SK-N-MC (cell line): ENCODE measurements at regions not wholly inside any gene's neighbourhood (a gene's known extent, or its start where the extent isn't known, plus 50 kb on each side); places are given as distances from the start of the nearest gene placed in this dataset.

Experiments
- EZH2 ChIP-seq: fragments of 200-600 bp; sonication (generic); IDR thresholded peaks from one replicate; pipeline ENCODE4 v1.6.1; 2017; ENCODE audit warnings: antibody characterized with exemption
- POLR2AphosphoS5 ChIP-seq: IDR thresholded peaks from 2 replicates; pipeline ENCODE4 v1.6.1; 2012; ENCODE audit warnings: mild to moderate bottlenecking, low read depth, low read length, borderline replicate concordance

DNA sequence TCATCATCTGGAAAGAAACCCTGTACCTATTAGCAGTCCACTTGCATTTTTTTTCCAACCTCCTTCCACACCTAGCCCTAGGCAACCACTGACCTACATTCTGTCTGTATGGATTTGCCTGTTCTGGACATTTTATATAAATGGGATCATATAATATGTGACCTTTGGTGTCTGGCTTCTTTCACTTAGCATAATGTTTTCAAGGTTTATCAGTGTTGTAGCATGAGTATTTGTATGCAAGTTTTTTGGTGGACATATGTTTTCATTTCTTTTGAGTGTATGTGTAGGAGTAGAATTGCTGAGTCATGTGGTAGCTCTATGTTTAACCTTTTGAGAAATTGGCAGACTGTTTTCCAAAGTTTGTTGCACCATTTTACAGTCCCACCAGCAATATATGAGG is 198.6 kb downstream of the CEP135 start:
- no peak for TF ChIP-seq EZH2
- no peak for TF ChIP-seq POLR2AphosphoS5
